ENCODE measurements at regions not wholly inside any gene's neighbourhood (a gene's known extent, or its start where the extent isn't known, plus 50 kb on each side); places are given as distances from the start of the nearest gene placed in this dataset.

DNA sequence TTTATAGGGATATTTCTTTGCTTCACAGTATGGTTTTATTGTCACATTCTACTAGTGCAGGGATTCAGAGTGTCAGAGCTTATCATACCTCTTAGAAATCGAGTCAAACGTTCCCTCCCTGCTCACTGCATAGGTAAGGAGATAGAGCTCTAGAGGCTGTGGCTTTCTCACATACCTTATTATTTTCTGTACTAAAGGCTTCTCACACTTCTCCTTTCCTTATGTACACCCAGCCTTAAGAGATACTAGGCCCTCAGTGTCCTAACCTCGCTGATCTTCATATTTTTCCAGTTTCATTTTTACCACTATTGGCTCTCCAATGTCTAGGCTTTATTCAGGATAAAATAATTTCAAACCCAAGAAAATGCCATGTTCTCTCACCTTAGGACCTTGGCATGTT is 297.3 kb upstream of the RIOK2 start:
- TF ChIP-seq, protein P1, sequence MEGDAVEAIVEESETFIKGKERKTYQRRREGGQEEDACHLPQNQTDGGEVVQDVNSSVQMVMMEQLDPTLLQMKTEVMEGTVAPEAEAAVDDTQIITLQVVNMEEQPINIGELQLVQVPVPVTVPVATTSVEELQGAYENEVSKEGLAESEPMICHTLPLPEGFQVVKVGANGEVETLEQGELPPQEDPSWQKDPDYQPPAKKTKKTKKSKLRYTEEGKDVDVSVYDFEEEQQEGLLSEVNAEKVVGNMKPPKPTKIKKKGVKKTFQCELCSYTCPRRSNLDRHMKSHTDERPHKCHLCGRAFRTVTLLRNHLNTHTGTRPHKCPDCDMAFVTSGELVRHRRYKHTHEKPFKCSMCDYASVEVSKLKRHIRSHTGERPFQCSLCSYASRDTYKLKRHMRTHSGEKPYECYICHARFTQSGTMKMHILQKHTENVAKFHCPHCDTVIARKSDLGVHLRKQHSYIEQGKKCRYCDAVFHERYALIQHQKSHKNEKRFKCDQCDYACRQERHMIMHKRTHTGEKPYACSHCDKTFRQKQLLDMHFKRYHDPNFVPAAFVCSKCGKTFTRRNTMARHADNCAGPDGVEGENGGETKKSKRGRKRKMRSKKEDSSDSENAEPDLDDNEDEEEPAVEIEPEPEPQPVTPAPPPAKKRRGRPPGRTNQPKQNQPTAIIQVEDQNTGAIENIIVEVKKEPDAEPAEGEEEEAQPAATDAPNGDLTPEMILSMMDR (IDR thresholded peaks at IDR 0.05; ENCODE audit: poor library complexity): no peak
- TF ChIP-seq EZH2 (IDR thresholded peaks at IDR 0.05; ENCODE audit: borderline replicate concordance): no peak
